Stomach (tissue), 8 donors: ENCODE measurements at regions not wholly inside any gene's neighbourhood (a gene's known extent, or its start where the extent isn't known, plus 50 kb on each side); places are given as distances from the start of the nearest gene placed in this dataset.

Experiments
- DNase-seq, 2 donors: peaks; one replicate each; pipeline versions ENCODE4 v3.0.0 to v3.0.0-alpha.2; 2013 to 2019
- H3K27ac ChIP-seq, 5 donors: fragments of 200-600 bp in 4 of 5; sonication (generic) in 4 of 5; one replicate each; pipeline ENCODE4 v1.5.1; 2013 to 2019; ENCODE audit warnings: mild to moderate bottlenecking in 1 of 5, moderate library complexity in 1 of 5
- H3K27me3 ChIP-seq, 3 donors: fragments of 200-600 bp; sonication (generic); one replicate each; pipeline ENCODE4 v1.5.1; 2017 to 2019; ENCODE audit warnings: mixed run types in 1 of 3
- H3K36me3 ChIP-seq, 4 donors: fragments of 200-600 bp; sonication (generic); 1 replicate in 3 of 4; 2 replicates in 1 of 4; pipeline ENCODE4 v1.5.1; 2016 to 2019
- H3K4me1 ChIP-seq, 4 donors: fragments of 200-600 bp; sonication (generic); one replicate each; pipeline ENCODE4 v1.5.1; 2016 to 2019
- H3K4me3 ChIP-seq, 4 donors: fragments of 200-600 bp; sonication (generic) in 3 of 4; one replicate each; pipeline ENCODE4 v1.5.1; 2016 to 2019; ENCODE audit warnings: mild to moderate bottlenecking in 1 of 4
- H3K9me3 ChIP-seq, 4 donors: fragments of 200-600 bp; sonication (generic); one replicate each; pipeline ENCODE4 v1.5.1; 2016 to 2019
- CTCF ChIP-seq, 7 experiments: fragments of 450-650 bp in 4 of 7; fragments of 200-600 bp in 3 of 7; sonication (generic) in 3 of 7; IDR thresholded peaks; one replicate each; pipeline ENCODE4 v1.5.1; 2016 to 2019; ENCODE audit warnings: antibody characterized with exemption in 7 of 7, control low read depth in 2 of 7, mild to moderate bottlenecking in 1 of 7
- EP300 ChIP-seq: sonication (generic); formaldehyde crosslinking; IDR thresholded peaks from one replicate; pipeline ENCODE4 v1.6.1; 2017; ENCODE audit warnings: antibody characterized with exemption
- POLR2A ChIP-seq, 4 donors: fragments of 450-650 bp; IDR thresholded peaks; one replicate each; pipeline ENCODE4 v1.6.1; 2016; ENCODE audit warnings: antibody characterized with exemption in 4 of 4, control low read depth in 2 of 4, mild to moderate bottlenecking in 1 of 4, moderate library complexity in 1 of 4
- POLR2AphosphoS5 ChIP-seq, 3 donors: sonication (generic); formaldehyde crosslinking; IDR thresholded peaks; one replicate each; pipeline ENCODE4 v1.6.1; 2016; ENCODE audit warnings: antibody characterized with exemption in 3 of 3
- WGBS, 5 donors: extraction: QIAGEN DNeasy Blood & Tissue Kit in 3 of 5; methylation state at CpG; one replicate each; pipeline versions ENCODE4 v1.1.5 to v1.1.7; 2013 to 2018; 5-methylcytosine and 5-hydroxymethylcytosine counted together
- intact Hi-C: fragments of 100-400 bp; cut with DNase I; formaldehyde crosslinking; loops from one replicate; pipeline ENCODE4 v1.15.1; 2023; ENCODE audit warnings: low total_unique reads
- donor health status: healthy with polysubstance abuse.
- donor health status: Bipolar disorder and iron deficiency.
- donor health status: healthy.

GRCh38 chr18:65628390-65628789 is 122.4 kb upstream of the CDH7 start:
- Histone ChIP-seq H3K4me1 (no peaks in the 10 kb centered on the region), H3K27ac (no peak overlapping the region), H3K4me3 (no peak overlapping the region), H3K27me3 (no peaks in the 10 kb centered on the region), H3K9me3 (no peaks in the 10 kb centered on the region), H3K36me3 (no peaks in the 10 kb centered on the region)
- TF ChIP-seq POLR2AphosphoS5 (IDR thresholded peaks at IDR 0.05) (no peak), EP300 (no peak), CTCF (IDR thresholded peaks at IDR 0.05) (no peak), POLR2A (IDR thresholded peaks at IDR 0.05) (no peak)
- WGBS, 5 donors: 65 to 81% (median 78%) methylated on average over 1 of the region's 1 CpG
- DNase-seq: no peak
- intact Hi-C loops: no loop called here

GRCh38 chr18:65623676-65624075 is 127.1 kb upstream of the CDH7 start:
- no peak for TF ChIP-seq POLR2A (IDR thresholded peaks at IDR 0.05)
- TF ChIP-seq EP300: no peak
- TF ChIP-seq CTCF (IDR thresholded peaks at IDR 0.05): no peak
- no peak for TF ChIP-seq POLR2AphosphoS5 (IDR thresholded peaks at IDR 0.05)
- intact Hi-C loops: no loop called here
- DNase-seq: no peak

GRCh38 chr18:65622436-65622835 is 128.4 kb upstream of the CDH7 start:
- Histone ChIP-seq H3K27me3 (no peaks in the 10 kb centered on the region), H3K36me3 (no peaks in the 10 kb centered on the region), H3K4me1 (no peaks in the 10 kb centered on the region), H3K27ac (no peak overlapping the region), H3K9me3 (peaks cover 0 to 4% (median 0%) of the 10 kb centered on the region in 4 donors), H3K4me3 (no peak overlapping the region)
- WGBS, 5 donors: 46 to 54% (median 48%) methylated on average over 4 of the region's 4 CpGs
- DNase-seq: no peak
- intact Hi-C loops: no loop called here
- TF ChIP-seq EP300 (no peak), CTCF (IDR thresholded peaks at IDR 0.05) (no peak), POLR2AphosphoS5 (IDR thresholded peaks at IDR 0.05) (no peak), POLR2A (IDR thresholded peaks at IDR 0.05) (no peak)

More at GRCh38 chr18:65623676-65624075, 127.1 kb upstream of the CDH7 start:
- H3K36me3 ChIP-seq: no peaks in the 10 kb centered on the region
- peaks cover 0 to 4% (median 0%) of the 10 kb centered on the region in 4 donors for H3K9me3 ChIP-seq
- no peaks in the 10 kb centered on the region for H3K4me1 ChIP-seq
- 35 to 46% (median 41%) methylated on average over 6 of the region's 6 CpGs for WGBS, 5 donors
- H3K4me3 ChIP-seq: no peak overlapping the region
- no peak overlapping the region for H3K27ac ChIP-seq
- H3K27me3 ChIP-seq: no peaks in the 10 kb centered on the region

GRCh38 chr18:65620076-65620696 is 130.6 kb upstream of the CDH7 start:
- DNase-seq: no peak
- no peaks in the 10 kb centered on the region for H3K4me1 ChIP-seq
- H3K27ac ChIP-seq: no peak overlapping the region
- H3K4me3 ChIP-seq: no peak overlapping the region
- TF ChIP-seq POLR2A (IDR thresholded peaks at IDR 0.05): no peak
- TF ChIP-seq CTCF (IDR thresholded peaks at IDR 0.05): no peak
- no peak for TF ChIP-seq POLR2AphosphoS5 (IDR thresholded peaks at IDR 0.05)
- no peak for TF ChIP-seq EP300
- H3K36me3 ChIP-seq: no peaks in the 10 kb centered on the region
- 83 to 90% (median 88%) methylated on average over 9 of the region's 9 CpGs for WGBS, 5 donors
- no peaks in the 10 kb centered on the region for H3K27me3 ChIP-seq
- intact Hi-C loops: no loop called here
- H3K9me3 ChIP-seq: peaks cover 0 to 4% (median 0%) of the 10 kb centered on the region in 4 donors
